Loucy (cell line): ENCODE measurements at regions not wholly inside any gene's neighbourhood (a gene's known extent, or its start where the extent isn't known, plus 50 kb on each side); places are given as distances from the start of the nearest gene placed in this dataset.
"Not testable (repeated sequence)": the region's sequence is repeated elsewhere in the genome, so short reads cannot be mapped to it uniquely, and the experiment has no call there.

Source experiments
- H2AFZ ChIP-seq: fragments of 200-600 bp; sonication (generic); 2 replicates; pipeline ENCODE4 v1.6.0; 2016; ENCODE audit warnings: antibody characterized with exemption, mild to moderate bottlenecking, low read length, moderate library complexity
- H3F3A ChIP-seq: fragments of 200-600 bp; 2 replicates; pipeline ENCODE4 v1.6.0; 2016; ENCODE audit warnings: antibody characterized with exemption, low read depth, mild to moderate bottlenecking
- H3K27me3 ChIP-seq: fragments of 200-600 bp; sonication (generic); 2 replicates; pipeline ENCODE4 v1.6.1; 2014; ENCODE audit warnings: low read length, mild to moderate bottlenecking; ENCODE audit not compliant: insufficient read depth, poor library complexity, severe bottlenecking
- H3K36me3 ChIP-seq: fragments of 200-600 bp; sonication (generic); 2 replicates; pipeline ENCODE4 v1.6.1; 2016; ENCODE audit warnings: low read length; ENCODE audit not compliant: insufficient read depth
- H3K4me1 ChIP-seq: fragments of 200-600 bp; sonication (generic); 2 replicates; pipeline ENCODE4 v1.5.1; 2014; ENCODE audit warnings: low read length, mild to moderate bottlenecking; ENCODE audit not compliant: insufficient read depth, poor library complexity, severe bottlenecking
- H3K4me2 ChIP-seq: fragments of 200-600 bp; sonication (generic); 2 replicates; pipeline ENCODE4 v1.6.0; 2014; ENCODE audit warnings: antibody characterized with exemption, low read length, low read depth, mild to moderate bottlenecking; ENCODE audit not compliant: poor library complexity, severe bottlenecking
- H3K4me3 ChIP-seq: fragments of 200-600 bp; sonication (generic); 2 replicates; pipeline ENCODE4 v1.5.1; 2014; ENCODE audit warnings: low read length, mild to moderate bottlenecking, mixed read lengths; ENCODE audit not compliant: poor library complexity, severe bottlenecking
- H3K79me2 ChIP-seq: fragments of 200-600 bp; sonication (generic); 2 replicates; pipeline ENCODE4 v1.6.1; 2014; ENCODE audit warnings: low read length; ENCODE audit not compliant: insufficient read depth
- H3K9ac ChIP-seq: fragments of 200-600 bp; sonication (generic); 2 replicates; pipeline ENCODE4 v1.6.0; 2014; ENCODE audit warnings: mild to moderate bottlenecking, low read depth, low read length, moderate library complexity; ENCODE audit not compliant: poor library complexity, severe bottlenecking
- H3K9me2 ChIP-seq: fragments of 200-600 bp; sonication (generic); replicated peaks from 2 replicates; pipeline ENCODE4 v1.6.1; 2016; ENCODE audit warnings: low read depth, low read length, mixed read lengths
- H3K9me3 ChIP-seq: fragments of 200-600 bp; sonication (generic); 2 replicates; pipeline ENCODE4 v1.6.1; 2014; ENCODE audit warnings: mild to moderate bottlenecking, antibody characterized with exemption, low read length, low read depth; ENCODE audit not compliant: insufficient read depth
- H4K20me1 ChIP-seq: fragments of 200-600 bp; sonication (generic); 2 replicates; pipeline ENCODE4 v1.6.0; 2014; ENCODE audit warnings: antibody characterized with exemption, low read length, mild to moderate bottlenecking; ENCODE audit not compliant: insufficient read depth, poor library complexity, severe bottlenecking
- CTCF ChIP-seq: fragments of 200-600 bp; sonication (generic); conservative IDR thresholded peaks from 2 replicates; pipeline ENCODE4 v1.5.1; 2014; ENCODE audit warnings: mild to moderate bottlenecking, antibody characterized with exemption, low read length
- EZH2phosphoT487 ChIP-seq: fragments of 200-600 bp; IDR thresholded peaks from 2 replicates; pipeline ENCODE4 v1.6.1; 2018; ENCODE audit warnings: antibody characterized with exemption, mild to moderate bottlenecking, moderate library complexity, borderline replicate concordance

- Histone ChIP-seq H3K9ac (no peak overlapping the region), H3K79me2 (no peaks in the 10 kb centered on the region), H3K27me3 (no peaks in the 10 kb centered on the region), H3K4me1 (no peaks in the 10 kb centered on the region), H4K20me1 (no peaks in the 10 kb centered on the region), H3K9me2 (no peaks in the 10 kb centered on the region), H3K4me2 (no peak overlapping the region), H3K4me3 (no peak overlapping the region), H3K9me3 (no peaks in the 10 kb centered on the region), H2AFZ (no peak overlapping the region), H3K36me3 (no peaks in the 10 kb centered on the region), H3F3A (no peaks in the 10 kb centered on the region)
- TF ChIP-seq EZH2phosphoT487: no peak
- TF ChIP-seq CTCF: no peak
Measured at GRCh38 chr6:9307187-9307586, 871.8 kb upstream of the SLC35B3 start.

- Histone ChIP-seq H4K20me1 (no peaks in the 10 kb centered on the region), H3K4me1 (no peaks in the 10 kb centered on the region), H2AFZ (no peak overlapping the region), H3K9me3 (no peaks in the 10 kb centered on the region), H3F3A (no peaks in the 10 kb centered on the region), H3K36me3 (no peaks in the 10 kb centered on the region), H3K9me2 (no peaks in the 10 kb centered on the region), H3K79me2 (no peaks in the 10 kb centered on the region), H3K4me3 (no peak overlapping the region), H3K27me3 (no peaks in the 10 kb centered on the region), H3K9ac (no peak overlapping the region), H3K4me2 (no peak overlapping the region)
- TF ChIP-seq CTCF: no peak
- TF ChIP-seq EZH2phosphoT487: no peak
Measured at GRCh38 chr6:9295644-9296043, 860.3 kb upstream of the SLC35B3 start.

- Histone ChIP-seq H4K20me1 (no peaks in the 10 kb centered on the region), H3K9me3 (no peaks in the 10 kb centered on the region), H3K4me3 (no peak overlapping the region), H3K36me3 (no peaks in the 10 kb centered on the region), H3K79me2 (no peaks in the 10 kb centered on the region), H3K4me1 (no peaks in the 10 kb centered on the region), H3F3A (no peaks in the 10 kb centered on the region), H3K4me2 (no peak overlapping the region), H2AFZ (no peak overlapping the region), H3K9me2 (no peaks in the 10 kb centered on the region), H3K9ac (no peak overlapping the region), H3K27me3 (no peaks in the 10 kb centered on the region)
- no peak for TF ChIP-seq EZH2phosphoT487
- no peak for TF ChIP-seq CTCF
Measured at GRCh38 chr6:9292975-9293374, 857.6 kb upstream of the SLC35B3 start.

- not testable (repeated sequence) for H3K9me2 ChIP-seq, H4K20me1 ChIP-seq, H3K36me3 ChIP-seq, H2AFZ ChIP-seq, H3K4me1 ChIP-seq, H3K79me2 ChIP-seq, H3K27me3 ChIP-seq, H3K9ac ChIP-seq, H3K4me2 ChIP-seq, H3F3A ChIP-seq, H3K4me3 ChIP-seq, H3K9me3 ChIP-seq
Measured at GRCh38 chr6:9290342-9290741, 855.0 kb upstream of the SLC35B3 start.
